HG03442 (cell line): ENCODE measurements at regions not wholly inside any gene's neighbourhood (a gene's known extent, or its start where the extent isn't known, plus 50 kb on each side); places are given as distances from the start of the nearest gene placed in this dataset.

Source experiments
- ATAC-seq: cut with Tn5 transposase; IDR thresholded peaks from one replicate; pipeline ENCODE4 v1.9.1; 2021; ENCODE audit warnings: mild to moderate bottlenecking, moderate library complexity; ENCODE audit not compliant: unreplicated experiment

- ATAC-seq = no peak
Observed at GRCh38 chr2:831622-832021, 119.0 kb upstream of the SNTG2 start.

GRCh38 chr2:831225-831536 lies 119.5 kb upstream of the SNTG2 start:
- ATAC-seq = no peak

DNA sequence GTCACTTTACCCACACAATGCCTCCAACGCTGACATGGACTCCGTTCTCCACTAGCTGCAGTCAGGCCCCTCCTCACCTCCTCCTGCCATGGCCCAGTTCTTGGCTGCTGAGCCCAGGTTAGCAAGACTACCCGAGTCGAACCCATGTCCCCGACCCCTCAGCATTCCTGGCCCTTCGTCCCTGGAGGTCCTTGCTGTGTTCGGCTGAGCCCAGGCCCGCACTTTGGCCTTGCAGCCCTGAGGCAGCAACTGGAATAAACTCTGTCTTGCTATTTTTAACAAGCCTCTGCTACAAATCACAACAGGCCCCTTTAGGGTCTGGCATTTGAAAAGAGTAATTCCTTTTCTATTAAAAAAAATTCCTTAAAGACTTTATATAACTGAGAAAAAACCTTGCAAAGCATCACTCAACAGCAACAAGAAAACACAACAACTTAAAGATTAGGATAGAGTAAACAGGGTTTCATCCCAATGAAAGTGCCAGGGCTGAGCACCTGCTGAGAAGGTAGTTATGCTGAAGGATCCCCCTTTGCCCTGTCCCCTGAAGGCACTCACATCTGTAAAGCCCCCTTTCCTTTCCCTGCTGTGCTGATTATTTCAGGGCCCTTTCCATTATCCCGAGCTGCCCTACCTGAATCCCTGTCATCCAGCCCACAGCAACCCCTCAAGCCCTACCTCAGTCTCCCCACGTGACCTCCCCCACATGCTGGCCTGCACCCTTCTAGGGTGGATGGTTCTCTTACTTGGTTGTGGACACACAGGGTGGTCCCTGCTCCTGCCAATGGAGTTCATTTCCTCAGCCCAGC lies 120.0 kb upstream of the SNTG2 start:
- no peak for ATAC-seq

DNA sequence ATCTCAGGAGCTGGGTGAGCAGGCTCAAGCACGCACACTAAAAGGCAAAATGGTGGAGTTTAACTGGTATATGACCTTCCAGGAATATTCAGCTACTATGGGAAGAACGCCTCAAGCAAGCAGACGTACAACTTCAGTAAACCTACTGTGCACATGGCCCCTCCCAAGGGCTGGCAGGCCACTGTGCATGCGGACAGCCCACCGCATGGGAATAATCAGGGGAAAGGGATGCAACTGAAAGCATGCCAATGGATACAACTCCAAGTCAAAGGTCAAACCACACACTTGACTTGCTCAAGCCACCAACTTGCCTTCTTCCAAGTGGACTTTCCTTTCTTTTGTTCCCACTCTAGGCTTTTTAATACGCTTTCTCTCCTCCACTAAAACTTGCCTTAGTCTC lies 121.6 kb upstream of the SNTG2 start:
- ATAC-seq = no peak

- no peak for ATAC-seq
Observed at GRCh38 chr2:824954-825353, 125.7 kb upstream of the SNTG2 start.

- ATAC-seq = no peak
Observed at GRCh38 chr2:824524-824923, 126.1 kb upstream of the SNTG2 start.

- ATAC-seq = no peak
Observed at GRCh38 chr2:821546-821945, 129.1 kb upstream of the SNTG2 start.

DNA sequence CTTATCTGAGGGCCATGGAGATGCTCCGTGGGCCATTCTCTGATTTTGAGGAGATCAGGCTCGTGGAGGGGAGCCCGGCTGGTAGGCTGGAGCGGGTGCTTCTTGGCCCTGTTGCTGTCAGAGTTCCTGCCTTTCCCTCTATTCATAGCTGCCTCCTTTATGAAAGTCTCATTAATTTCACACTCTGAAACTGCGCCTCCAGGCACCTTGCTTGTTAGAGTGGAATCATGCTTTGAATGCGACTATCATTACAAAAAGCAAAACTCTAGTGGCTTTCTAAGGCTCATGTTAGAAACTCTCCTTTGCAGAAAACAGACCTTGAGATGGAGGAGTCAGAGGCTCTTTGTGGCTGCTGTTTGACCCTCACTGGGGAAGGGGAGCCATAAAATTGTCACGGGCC lies 131.0 kb upstream of the SNTG2 start:
- ATAC-seq = no peak

DNA sequence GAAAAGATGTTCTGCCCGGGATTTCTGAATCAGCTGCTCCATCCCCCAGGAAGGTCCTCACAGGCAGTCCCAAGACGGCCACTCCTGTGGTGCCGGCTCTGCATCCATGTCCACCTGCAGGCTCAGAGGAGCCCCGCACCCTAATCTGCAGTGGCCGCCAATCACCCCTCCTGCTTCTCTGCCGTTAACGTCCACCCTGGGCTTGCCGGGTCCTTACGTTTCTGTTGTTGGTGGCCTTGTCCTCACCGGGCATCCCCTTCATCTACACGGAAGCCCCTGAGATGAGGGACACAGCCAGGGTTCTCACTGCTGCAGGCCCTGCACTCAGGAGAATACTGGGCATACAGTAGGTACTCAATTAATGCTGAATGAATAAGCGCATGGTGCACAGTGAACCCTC lies 131.5 kb upstream of the SNTG2 start:
- ATAC-seq = no peak

DNA sequence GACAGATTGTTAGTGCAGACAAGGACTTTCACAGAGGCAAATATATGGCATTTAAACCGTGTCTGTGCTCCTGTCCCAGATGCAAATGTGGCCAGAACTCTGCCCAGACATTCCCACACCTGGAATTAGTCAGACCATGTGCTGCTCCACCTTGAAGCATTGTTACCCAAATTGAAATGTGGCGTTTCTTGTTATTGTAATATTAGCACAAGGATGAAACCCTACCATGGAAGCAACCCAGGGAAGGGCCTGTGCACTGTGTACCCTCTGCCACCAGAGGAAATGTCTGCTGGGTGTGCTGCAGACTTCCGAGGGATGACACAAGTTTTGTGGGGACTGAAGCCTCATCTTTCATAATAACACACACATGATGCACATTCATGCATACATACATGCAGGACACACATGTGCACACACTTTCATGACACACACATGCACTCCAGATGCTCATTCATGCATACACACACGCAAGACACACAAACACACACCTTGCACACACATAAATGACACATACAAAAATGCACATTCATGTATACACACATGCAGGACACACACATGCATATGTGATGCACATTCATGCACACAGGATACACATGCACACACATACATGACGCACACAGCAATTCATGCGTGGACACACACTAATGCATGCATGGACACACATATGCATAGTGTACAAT lies 133.2 kb upstream of the SNTG2 start:
- no peak for ATAC-seq

- ATAC-seq = no peak
Observed at GRCh38 chr2:816278-816677, 134.4 kb upstream of the SNTG2 start.

- ATAC-seq = no peak
Observed at GRCh38 chr2:810397-810796, 133.2 kb upstream of the TMEM18 start.

- no peak for ATAC-seq
Observed at GRCh38 chr2:807300-807699, 130.1 kb upstream of the TMEM18 start.

- no peak for ATAC-seq
Observed at GRCh38 chr2:805664-806063, 128.5 kb upstream of the TMEM18 start.

- ATAC-seq = no peak
Observed at GRCh38 chr2:797993-798392, 120.8 kb upstream of the TMEM18 start.

DNA sequence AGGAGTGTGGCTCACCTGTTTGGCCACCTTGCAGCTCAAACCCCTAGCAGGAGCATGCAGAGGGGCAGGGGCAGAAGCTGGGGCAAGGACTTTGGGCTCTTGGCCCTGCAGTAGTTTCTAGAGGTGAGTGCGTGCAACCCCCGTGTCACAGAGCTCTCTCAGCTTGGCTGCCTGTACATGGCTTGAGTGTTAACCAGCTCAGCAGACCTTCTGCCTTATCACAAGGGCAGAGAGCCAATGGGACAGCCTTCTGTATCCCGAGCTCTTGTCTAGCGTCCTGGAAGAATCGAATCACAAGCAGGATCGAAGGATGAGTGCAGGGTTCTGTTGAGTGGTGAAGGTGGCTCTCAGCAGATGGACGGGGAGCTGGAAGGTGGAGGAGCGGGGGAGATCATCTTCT lies 120.3 kb upstream of the TMEM18 start:
- ATAC-seq = no peak

GRCh38 chr2:796141-796985 lies 119.2 kb upstream of the TMEM18 start:
- ATAC-seq = no peak

DNA sequence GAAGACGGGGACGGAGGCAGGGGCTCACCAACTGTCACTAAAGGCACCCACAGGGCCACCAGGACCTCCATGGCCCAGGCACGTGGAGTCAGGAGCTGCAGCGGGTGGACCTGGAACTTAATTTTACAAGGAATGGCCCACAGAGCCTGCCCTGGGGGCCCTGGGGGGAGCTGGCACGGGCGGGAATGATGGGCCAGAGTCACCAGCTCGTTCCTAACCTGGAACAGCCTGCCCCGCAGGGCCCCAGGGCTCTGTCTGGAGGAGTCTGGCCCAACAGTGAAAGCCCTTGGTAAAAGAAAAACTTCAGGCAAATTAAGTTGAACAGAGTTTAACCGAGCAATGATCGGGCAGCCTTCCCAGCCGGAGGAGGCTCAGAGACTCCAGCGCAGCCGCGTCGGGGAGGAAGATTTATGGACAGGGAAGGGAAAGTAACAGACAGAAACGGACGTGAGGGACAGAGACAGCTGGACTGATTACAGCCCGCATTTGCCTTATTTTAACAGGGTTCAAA lies 118.4 kb upstream of the TMEM18 start:
- no peak for ATAC-seq

GRCh38 chr2:794554-795241 lies 117.5 kb upstream of the TMEM18 start:
- ATAC-seq = no peak

- no peak for ATAC-seq
Observed at GRCh38 chr2:793236-793635, 116.0 kb upstream of the TMEM18 start.

DNA sequence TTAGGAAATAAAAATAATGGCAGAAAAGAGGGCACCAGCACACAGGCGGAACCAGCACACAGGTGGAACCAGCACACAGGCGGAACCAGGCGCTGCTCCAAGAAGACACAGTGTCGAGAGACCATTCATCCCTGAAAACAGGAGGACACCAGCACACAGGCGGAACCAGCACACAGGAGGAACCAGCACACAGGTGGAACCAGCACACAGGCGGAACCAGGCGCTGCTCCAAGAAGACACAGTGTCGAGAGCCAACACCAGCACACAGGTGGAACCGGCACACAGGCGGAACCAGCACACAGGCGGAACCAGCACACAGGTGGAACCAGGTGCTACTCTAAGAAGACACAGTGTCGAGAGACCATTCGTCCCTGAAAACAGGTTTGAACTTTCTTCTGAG lies 115.5 kb upstream of the TMEM18 start:
- no peak for ATAC-seq
